ENCODE measurements at regions not wholly inside any gene's neighbourhood (a gene's known extent, or its start where the extent isn't known, plus 50 kb on each side); places are given as distances from the start of the nearest gene placed in this dataset.
"Not testable (repeated sequence)": the region's sequence is repeated elsewhere in the genome, so short reads cannot be mapped to it uniquely, and the experiment has no call there.

GRCh38 chr2:11998218-11998617, 251.8 kb downstream of the LPIN1 start:
- no peak for DNase-seq

- no peak for DNase-seq
Observed at GRCh38 chr2:11998626-11999378, 252.4 kb downstream of the LPIN1 start.

GRCh38 chr2:12001621-12002020, 255.2 kb downstream of the LPIN1 start:
- no peak for DNase-seq

GRCh38 chr2:12002215-12002614, 255.8 kb downstream of the LPIN1 start:
- no peak for DNase-seq

- DNase-seq: no peak
Observed at GRCh38 chr2:12004713-12005112, 258.3 kb downstream of the LPIN1 start.

DNA sequence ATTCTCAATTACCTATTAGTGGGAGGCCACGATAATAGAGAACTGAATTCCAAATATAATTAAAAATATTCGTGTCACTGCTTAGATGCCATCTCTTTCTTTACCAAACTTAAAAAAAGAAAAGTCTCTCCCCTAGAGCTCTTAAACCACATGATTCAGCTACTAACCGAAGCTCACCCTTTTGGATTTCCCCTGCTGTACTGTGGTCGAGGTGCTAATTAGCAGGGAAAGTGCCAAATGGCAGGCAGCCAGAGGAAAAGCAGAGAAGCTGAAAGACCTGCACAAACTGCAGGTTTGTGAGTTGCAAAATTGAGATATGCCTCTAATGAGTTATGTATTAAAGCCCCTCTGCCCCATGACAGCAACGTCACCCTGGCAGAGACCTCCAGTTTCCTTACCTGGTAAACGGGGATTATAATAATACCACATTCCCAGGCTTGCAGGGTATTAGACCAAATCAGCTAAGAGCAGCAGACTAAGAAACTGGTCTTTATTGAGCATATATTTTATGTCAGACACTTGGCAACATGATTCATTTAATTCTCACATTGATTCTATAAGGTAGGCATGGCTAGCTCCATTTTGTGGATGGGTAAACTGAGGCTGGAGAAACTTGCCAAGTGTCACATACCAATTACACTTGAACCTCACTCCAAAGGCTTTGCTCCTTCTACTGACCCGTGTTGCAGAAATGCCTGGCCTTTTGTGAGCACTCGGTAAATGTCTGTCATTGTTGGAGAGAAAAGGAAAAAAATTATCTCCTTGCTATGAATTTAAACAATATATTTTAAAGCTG, 259.7 kb downstream of the LPIN1 start:
- DNase-seq: no peak

DNA sequence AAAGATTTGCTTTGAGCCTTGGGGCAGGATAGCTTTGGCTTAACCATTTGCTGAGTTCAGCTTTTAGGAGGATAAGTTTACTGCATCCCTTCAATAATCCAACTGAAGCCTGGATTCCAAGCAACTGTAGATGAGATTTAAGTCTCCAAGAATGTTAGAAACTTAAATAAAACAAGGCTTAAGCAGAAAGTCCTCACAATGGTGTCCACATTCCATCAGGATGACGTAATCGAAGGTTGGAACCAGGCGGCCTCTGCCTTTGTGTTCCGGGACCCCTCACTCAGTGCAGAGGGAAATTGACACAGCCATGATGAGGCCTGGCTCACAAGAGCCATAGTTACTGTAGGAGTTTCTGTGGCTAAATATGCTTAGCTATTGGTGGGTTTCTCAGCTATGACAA, 260.4 kb downstream of the LPIN1 start:
- no peak for DNase-seq

DNA sequence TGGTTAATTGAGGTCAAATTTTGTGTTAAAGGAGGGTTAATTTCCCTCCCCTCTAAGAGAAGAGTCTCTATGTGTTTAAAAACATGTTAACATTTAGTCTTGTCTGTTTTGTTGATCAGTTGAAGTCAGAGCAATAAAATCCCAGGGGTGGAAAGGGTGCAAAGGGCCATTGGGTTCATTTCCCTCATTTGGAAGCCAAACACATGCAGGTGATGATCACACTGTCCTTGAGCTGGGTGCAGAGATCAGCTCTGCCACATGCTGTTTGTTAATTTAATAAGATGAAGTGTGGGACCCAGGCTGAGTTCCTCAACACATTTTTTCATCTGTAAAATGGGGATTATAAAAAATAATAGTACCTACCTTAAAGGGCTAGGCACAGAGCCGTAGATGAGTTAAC, 260.9 kb downstream of the LPIN1 start:
- no peak for DNase-seq

DNA sequence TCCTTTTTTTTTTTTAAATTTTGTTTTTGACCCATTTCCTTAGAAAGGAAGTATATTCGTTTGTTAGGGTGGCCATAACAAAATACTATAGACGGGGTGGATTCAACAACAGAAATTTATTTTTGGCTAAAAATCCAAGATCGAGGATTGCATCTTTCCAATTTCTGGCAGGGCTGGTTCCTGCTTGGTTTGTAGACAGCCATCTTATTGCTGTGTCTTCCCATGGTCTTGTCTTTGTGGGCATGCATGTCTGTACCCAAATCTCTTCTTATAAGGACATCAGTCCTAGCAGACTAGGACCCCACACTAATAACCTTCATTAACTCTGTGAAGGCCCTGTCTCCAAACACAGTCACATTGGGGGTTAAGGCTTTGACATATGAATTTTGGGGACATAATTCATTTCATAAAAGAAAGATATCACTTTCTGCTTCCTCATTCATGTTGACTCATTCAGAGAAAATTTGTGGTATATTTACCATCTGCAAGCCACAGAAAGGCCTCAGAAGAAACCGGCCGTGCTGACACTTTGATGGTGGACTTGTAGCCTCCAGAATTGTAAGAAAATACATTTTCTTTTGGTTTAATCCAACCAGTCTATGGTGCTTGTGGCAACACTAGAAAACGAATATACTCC, 262.1 kb downstream of the LPIN1 start:
- DNase-seq: no peak

GRCh38 chr2:12009323-12009905, 263.0 kb downstream of the LPIN1 start:
- no peak for DNase-seq

DNA sequence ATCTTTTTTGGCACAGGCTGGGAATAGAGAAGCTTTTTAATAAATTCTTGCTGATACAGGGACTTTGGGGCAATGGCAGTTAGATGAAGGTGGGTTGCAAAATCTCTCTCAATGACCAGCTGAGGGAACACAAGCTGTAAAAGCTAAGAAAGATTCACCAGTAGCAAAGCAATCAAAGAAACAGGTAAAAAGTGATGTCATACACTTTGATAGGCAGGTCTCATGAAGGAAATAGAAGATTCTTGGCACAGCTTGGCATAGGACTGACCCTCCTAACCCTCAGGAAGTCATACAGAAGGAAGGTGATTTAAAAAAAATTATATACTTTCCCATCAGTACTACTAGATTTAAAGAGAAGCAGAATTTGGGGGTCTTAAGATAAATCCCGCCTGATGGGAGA, 263.6 kb downstream of the LPIN1 start:
- no peak for DNase-seq

- no peak for DNase-seq
Observed at GRCh38 chr2:12010779-12011178, 264.3 kb downstream of the LPIN1 start.

DNA sequence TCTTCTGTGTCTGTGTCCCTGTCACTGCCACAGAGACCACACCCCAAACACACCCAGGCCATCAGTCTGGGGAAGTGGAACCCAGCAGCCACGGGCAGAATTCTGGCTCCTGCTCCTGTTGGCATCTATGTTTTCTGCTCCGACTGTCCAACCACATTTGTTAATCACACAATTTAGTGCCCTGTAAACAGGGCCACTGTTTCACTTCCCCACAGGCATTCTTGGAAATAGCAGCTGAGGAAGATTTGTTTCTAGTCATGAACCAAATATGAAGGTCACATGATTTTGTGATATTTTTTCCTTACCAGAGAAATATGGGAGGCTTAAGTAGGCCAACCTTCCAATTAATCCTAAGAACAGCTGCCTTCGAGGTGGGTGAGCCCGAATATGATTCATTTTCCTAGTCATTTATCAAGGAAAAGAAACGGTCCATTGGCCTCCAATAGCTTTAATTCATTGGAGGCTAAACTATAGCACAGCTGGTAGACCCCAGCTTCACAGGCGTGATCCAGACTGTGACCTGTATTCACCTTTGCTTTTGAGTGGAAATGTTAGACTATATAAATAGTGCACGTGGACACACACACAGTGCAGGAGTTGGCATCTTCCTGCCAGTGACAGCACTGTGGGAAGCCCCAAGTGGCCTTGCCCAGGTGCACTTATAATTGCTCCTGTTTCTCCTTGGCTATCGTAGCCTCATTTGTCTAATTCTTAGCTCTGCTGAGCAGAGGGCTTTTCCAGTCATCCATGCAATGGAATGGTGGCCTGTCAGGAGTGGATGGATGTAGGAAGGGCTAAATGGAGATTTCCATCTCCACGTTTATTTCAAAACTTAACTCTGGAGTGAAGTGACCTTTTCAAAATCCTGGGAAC, 267.9 kb downstream of the LPIN1 start:
- DNase-seq: no peak

DNA sequence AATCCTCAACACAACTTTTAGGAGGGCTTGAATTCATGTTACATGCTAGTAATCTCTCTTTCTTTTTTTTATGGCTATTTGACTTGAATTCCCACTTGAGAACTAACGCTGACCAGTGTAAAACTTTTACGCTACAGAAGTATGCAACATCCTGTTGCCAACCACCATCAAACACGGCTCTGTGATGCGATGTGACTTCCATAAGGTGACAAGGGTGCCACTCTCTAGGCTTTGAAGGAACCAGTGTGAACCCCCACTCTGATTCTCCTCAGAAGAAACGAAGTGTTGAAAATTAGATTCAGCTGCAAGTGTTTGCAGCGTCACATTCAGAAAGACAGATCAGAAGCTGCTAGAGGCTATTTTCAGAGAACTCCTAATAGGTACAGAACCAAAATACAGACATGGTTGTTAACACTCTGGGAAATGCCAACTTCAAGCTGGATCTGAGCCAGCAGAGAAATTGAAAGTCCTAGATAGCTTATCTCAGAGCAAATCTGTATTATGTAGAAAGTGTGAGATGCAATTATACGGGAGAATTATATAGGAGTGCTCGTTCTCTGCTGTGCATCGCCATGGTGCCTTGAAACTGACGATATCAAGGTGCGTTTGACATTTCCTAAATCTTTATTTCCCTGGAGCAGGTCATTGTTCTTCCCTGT, 271.2 kb downstream of the LPIN1 start:
- no peak for DNase-seq

DNA sequence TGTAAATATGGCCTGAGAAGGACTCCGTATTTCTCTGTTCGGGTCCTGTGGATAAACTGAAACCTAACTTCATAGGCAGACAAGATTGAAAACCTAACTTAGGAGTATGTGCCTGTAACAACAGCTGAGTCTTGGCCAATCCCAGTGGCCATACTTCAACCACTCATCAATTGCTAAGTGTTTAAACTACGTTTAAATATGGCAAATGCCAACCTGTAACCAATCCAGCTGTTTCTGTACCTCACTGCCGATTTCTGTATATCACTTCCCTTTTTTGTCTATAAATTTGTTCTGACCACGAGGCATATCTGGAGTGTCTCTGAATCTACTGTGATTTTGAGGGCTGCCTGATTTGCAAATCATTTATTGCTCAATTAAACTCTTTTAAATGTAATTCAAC, 272.3 kb downstream of the LPIN1 start:
- not testable (repeated sequence) for DNase-seq

GRCh38 chr2:12020833-12021469, 274.5 kb downstream of the LPIN1 start:
- DNase-seq: no peak

- DNase-seq: not testable (repeated sequence)
Observed at GRCh38 chr2:12024197-12024907, 277.9 kb downstream of the LPIN1 start.

- DNase-seq: no peak
Observed at GRCh38 chr2:12027136-12027535, 280.7 kb downstream of the LPIN1 start.

DNA sequence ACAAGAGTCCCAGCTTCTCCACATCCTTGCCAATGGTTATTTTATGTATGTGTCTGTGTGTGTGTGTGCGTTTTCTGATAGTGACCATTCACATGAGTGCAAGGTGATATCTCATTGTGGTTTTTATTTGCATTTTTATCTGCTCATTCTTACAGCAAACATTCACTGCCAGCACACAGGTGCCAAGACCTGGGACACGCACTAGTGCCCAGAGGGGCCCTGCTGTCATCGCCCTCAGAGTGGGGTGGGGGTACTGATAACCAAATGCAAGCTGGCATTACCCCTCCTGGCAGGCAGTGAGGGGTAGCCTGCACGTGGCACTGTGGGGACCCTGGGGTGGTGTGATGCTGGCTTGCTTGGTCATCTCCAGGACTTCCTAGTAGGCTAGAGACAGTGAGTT, 285.4 kb downstream of the LPIN1 start:
- DNase-seq: no peak

- no peak for DNase-seq
Observed at GRCh38 chr2:12032398-12032797, 286.0 kb downstream of the LPIN1 start.

- no peak for DNase-seq
Observed at GRCh38 chr2:12032975-12033374, 286.5 kb downstream of the LPIN1 start.

All from NCI-H774 (cell line).